Suprapubic skin (tissue), 3 donors: ENCODE measurements at regions not wholly inside any gene's neighbourhood (a gene's known extent, or its start where the extent isn't known, plus 50 kb on each side); places are given as distances from the start of the nearest gene placed in this dataset.

Experiments
- POLR2A ChIP-seq, 2 donors: fragments of 450-650 bp; IDR thresholded peaks; one replicate each; pipeline ENCODE4 v1.6.1; 2017; ENCODE audit warnings: antibody characterized with exemption in 2 of 2, mild to moderate bottlenecking in 2 of 2, moderate library complexity in 2 of 2
- TF ChIP-seq, protein P1 (sequence below), 2 donors: fragments of 200-600 bp in 1 of 2; fragments of 450-650 bp in 1 of 2; sonication (generic) in 1 of 2; IDR thresholded peaks; one replicate each; pipeline ENCODE4 v1.5.1; 2016 to 2019; ENCODE audit warnings: antibody characterized with exemption in 2 of 2, mild to moderate bottlenecking in 1 of 2, moderate library complexity in 1 of 2

GRCh38 chr7:25557379-25557917, 329.2 kb upstream of the NPVF start:
- TF ChIP-seq, protein P1, sequence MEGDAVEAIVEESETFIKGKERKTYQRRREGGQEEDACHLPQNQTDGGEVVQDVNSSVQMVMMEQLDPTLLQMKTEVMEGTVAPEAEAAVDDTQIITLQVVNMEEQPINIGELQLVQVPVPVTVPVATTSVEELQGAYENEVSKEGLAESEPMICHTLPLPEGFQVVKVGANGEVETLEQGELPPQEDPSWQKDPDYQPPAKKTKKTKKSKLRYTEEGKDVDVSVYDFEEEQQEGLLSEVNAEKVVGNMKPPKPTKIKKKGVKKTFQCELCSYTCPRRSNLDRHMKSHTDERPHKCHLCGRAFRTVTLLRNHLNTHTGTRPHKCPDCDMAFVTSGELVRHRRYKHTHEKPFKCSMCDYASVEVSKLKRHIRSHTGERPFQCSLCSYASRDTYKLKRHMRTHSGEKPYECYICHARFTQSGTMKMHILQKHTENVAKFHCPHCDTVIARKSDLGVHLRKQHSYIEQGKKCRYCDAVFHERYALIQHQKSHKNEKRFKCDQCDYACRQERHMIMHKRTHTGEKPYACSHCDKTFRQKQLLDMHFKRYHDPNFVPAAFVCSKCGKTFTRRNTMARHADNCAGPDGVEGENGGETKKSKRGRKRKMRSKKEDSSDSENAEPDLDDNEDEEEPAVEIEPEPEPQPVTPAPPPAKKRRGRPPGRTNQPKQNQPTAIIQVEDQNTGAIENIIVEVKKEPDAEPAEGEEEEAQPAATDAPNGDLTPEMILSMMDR (IDR thresholded peaks at IDR 0.05) = no peak
- TF ChIP-seq POLR2A (IDR thresholded peaks at IDR 0.05) = no peak
